ENCODE measurements at regions not wholly inside any gene's neighbourhood (a gene's known extent, or its start where the extent isn't known, plus 50 kb on each side); places are given as distances from the start of the nearest gene placed in this dataset.

DNA sequence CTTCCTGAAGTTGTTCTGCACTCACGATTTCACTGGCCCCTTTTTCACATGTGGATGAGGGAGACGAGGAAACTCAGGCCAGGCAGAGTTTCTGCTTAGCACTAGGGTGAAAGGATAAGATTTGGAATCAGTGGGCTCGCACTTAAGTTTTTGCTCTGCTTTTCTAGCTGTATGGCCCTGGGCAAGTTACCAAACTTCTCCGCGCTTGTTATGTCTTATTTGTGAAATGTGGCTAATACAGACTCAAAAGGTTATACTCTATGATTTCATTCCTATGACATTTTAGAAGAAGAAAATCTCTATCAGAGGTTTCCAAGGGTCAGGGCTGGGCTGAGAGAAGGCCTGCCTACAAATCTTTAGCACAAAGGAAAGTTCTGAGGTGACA lies 191.9 kb upstream of the LRIG1 start:
- DNase-seq = no peak

- DNase-seq = no peak
Measured at GRCh38 chr3:66693461-66694031, 192.7 kb upstream of the LRIG1 start.

DNA sequence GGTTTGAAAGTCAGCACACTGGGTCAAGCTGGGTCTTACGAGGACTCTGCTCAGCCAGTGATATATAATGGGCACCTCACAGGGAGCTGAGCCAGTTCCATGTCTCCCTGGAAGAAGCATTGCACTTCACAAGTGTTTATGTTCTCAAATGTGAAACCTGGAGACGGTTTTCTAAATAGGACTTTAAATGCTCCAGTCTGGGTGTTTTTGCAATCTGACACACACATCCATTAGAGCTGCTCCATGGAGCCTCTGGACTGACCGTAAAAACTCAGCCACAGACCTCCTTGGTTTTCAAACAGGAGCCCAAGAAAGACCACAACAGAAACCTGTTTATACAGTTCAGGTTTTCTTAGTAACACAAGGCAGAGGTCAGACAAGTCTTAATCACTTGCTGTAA lies 201.3 kb upstream of the LRIG1 start:
- DNase-seq = no peak

DNA sequence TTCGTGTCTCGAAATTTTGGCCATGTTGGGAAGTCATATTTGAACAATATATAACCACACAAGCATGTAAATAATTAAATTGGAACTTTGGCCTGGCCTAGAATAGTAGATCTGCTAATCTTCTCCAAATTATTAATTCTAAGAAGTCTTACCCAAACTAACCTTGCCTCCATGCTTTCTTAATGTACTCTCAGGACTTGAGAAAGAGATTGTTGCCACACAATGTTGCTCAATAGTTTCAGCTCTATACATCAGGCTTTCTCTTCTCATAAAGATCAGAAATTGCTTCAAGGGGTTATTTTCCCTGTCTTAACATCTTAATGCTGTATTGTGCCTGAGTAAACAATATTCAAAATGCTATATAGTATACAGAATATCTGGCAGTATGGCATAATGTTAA lies 202.7 kb upstream of the LRIG1 start:
- DNase-seq = no peak

GRCh38 chr3:66705076-66705475 lies 204.3 kb upstream of the LRIG1 start:
- no peak for DNase-seq

DNA sequence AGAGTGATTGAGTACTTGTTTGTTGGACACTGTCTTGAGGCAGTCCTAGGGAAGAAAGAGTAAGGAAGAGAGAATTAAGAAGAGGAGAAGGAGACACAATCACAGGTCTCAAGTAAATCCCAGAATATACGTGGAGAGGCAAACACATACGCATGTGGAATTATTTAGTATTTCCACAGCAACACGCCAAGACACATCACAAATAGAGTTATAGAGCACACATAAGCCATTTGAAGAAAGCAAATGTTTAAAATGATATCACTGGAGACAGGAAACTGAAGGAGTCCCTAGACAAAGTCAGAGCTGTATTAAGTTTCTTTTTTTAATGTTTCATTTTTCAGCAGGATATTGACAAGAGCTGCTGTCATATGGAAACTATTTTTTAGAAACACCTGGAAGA lies 206.1 kb upstream of the LRIG1 start:
- no peak for DNase-seq

DNA sequence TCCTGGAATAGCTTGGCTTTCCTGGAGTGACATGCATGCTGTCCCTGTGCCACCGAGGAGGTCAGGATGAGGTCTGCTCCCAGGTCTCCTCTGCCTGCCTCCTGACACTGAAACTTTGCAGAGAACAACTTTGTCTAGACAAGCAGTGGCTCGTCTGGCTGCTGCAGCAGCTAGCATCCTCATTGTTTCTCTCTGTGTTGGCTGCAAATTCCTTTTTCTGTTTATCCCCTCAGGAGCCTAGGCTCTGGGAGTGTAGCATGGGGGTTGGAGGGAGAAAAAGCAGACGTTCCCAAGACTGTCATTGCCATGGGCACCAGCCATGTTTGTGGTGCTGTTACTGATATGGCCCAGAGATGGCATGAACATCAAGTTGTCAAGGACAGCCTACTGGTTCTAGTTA lies 208.7 kb upstream of the LRIG1 start:
- DNase-seq = no peak

GRCh38 chr3:66712210-66712609 lies 211.4 kb upstream of the LRIG1 start:
- no peak for DNase-seq

GRCh38 chr3:66713921-66714320 lies 213.1 kb upstream of the LRIG1 start:
- no peak for DNase-seq

- no peak for DNase-seq
Measured at GRCh38 chr3:66715806-66716205, 215.0 kb upstream of the LRIG1 start.

GRCh38 chr3:66717806-66718205 lies 217.0 kb upstream of the LRIG1 start:
- DNase-seq = no peak

- no peak for DNase-seq
Measured at GRCh38 chr3:66719796-66720356, 219.1 kb upstream of the LRIG1 start.

- no peak for DNase-seq
Measured at GRCh38 chr3:66720508-66720907, 219.7 kb upstream of the LRIG1 start.

DNA sequence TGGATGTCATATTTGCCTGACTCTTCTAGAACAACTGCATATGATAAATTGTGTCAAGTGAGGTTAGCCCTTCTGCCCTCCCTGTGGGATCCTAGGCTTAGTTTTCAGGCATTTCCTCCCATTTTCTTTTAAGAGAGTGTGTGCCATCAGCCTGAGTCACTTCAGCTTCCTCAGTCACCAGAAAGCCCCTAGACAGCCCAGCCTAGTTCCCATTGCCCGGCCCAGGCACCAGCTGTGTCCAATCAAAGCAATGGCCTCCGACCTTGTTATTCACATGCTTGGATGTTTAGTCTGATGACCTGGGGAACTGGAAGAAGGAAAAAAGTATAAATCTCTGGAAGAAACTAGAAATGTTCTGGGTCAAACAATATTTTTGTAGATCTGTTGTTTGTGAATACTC lies 221.9 kb upstream of the LRIG1 start:
- no peak for DNase-seq

DNA sequence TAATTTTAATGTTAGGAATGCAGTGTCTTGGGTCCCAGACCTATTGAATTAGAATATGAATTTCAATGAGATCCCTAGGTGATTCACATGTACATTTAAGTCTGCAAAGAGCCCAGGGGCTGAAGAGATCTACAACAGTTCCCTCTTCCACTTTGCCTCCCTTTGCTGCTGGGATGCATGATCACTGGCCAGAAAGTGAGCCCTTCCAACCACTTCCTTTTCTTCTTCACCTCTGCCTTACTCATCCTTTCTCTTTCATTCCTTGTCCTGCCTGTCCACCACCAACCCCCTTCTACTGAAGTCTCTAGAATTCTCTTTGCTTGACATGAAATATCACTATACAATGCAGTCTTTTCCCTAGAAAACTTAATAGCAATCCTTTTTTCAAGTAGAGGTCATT lies 222.4 kb upstream of the LRIG1 start:
- no peak for DNase-seq

DNA sequence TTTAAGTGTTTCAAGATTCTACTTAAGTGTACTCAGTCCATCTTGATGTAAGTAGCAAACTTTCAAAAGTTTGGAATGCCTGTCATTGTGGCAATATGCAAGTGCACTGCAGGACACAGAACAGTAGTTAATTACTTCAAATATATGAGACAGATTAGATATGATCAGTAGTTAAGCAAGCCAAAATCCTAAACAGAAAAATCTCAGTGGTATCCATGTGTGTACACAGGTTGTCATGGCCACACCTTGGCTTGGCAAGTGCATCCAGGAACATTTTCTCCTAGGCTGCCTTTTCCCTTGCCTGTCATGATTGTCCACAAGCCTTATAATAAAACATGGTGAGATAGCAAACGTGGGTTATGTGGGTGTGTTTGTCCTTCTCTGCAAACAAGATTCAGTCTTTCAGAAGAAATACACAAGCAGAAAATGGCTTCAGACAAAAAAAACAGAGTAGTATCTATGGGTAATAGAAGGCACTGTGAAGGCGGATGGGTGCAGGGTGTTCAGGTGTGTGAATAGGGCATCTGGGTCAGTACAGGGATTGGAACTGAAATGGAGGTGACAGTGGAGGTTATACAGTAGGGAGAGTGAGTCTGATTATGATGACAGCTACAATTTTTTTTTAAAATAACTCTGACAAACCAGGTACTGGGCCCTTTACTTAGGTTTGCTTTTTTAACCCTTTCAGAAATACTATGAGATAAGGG lies 229.0 kb upstream of the LRIG1 start:
- no peak for DNase-seq

GRCh38 chr3:66738625-66739365 lies 238.0 kb upstream of the LRIG1 start:
- DNase-seq = no peak

DNA sequence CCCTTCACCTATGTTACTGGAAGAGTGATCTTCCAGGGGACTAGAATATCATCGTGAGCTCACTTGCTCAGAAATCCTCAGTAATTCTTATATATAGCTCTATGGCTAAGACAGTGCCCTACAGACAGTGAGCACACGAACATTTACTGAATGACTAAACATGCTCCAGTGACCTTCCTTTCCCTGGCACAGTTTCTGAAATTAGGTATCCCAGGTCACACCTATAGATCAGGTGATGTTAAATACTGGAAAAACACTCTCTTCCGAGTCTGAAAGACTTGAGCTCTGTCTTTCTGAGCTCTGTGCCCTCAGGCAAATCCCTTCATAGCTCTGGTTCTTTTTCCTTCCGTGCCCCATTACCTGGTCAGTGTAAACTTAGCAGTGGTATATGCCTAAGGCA lies 239.4 kb upstream of the LRIG1 start:
- no peak for DNase-seq

DNA sequence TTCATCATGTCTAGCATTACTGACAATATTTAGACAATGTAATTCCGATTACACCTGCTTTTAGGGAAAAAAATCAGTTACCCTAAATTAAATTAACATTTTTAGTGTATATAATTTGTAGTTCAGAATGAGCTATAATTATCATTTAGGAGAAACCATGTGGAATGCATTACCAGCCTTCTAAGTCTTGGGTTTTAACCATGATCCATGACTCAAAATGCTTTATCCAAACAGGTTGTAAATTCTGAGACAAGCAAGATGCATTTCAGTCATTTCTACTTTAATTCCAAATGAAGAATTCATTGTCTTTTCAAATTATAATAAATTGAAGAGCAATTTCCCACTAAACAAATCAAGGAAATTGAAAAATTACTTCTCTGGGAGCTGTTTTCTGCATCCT lies 243.7 kb upstream of the LRIG1 start:
- DNase-seq = no peak

- DNase-seq = no peak
Measured at GRCh38 chr3:66744986-66745385, 244.2 kb upstream of the LRIG1 start.

DNA sequence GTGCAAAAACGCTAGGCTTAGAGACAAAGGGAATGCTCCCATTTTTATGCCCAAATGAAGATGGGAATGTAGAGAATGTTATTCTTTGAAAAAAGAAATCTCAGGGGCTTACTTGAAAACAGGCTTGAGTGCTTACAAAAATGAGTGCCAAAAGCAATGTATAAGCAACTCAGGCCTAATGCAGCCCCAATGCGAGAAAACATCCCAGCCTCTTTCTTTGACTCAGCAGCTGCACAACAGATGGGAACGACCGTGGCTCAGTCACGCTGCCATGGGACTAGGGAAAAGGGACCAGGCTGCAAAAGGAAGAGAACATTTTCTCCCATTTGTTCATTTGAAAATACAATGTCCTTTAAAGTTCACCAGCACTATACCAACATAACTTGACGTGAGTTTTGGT lies 246.4 kb upstream of the LRIG1 start:
- no peak for DNase-seq

DNA sequence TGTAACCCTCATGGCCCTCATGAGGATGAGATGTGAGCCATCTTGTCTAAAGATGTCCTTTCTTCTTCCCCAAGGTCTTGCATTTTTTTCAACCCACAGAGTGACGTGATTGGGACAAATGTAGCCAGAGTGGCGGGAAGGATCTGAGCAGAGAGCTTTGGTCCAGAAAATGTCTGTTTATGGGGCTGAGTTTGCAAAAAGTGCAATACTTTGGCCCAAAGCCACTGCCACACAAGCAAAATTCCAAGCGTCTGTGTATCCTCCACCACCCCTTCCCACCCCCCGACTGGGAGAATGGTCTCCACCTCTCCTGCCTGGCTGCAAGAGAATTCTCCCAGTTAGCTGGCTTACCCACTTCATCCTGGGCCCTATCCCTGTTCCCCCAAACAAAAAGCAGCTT lies 246.9 kb upstream of the LRIG1 start:
- DNase-seq = no peak

- DNase-seq = no peak
Measured at GRCh38 chr3:66748175-66748876, 247.5 kb upstream of the LRIG1 start.

- DNase-seq = no peak
Measured at GRCh38 chr3:66751842-66752241, 246.3 kb upstream of the KBTBD8 start.

All from GDM1 (cell line).